SKM-1 treated with dmso at 0.1 percent for 144 hours (cell line): ENCODE measurements at regions not wholly inside any gene's neighbourhood (a gene's known extent, or its start where the extent isn't known, plus 50 kb on each side); places are given as distances from the start of the nearest gene placed in this dataset.
"Not testable (repeated sequence)": the region's sequence is repeated elsewhere in the genome, so short reads cannot be mapped to it uniquely, and the experiment has no call there.

Experiments
- DNase-seq: peaks from one replicate; lab custom pipeline; 2025; ENCODE audit not compliant: unreplicated experiment; lab: John Stamatoyannopoulos, UW

DNA sequence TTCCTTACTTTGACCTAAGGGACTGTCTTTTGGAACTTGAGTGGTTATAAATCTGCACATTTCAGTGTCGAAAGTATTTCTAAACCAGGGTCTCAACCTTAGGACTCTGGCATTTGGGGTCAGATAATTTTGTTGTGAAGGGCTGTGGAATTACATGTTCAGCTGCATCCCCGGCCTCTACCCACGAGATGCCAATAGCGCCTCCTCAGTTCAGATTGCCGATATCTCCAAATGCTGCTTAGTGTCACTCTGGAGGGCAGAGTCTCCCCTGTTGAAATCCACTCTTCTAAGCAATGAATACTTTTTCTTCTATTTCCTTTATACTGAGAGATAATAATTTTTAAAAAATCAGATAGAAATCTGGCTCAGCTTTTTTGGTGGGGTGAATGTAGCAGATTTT lies 379.4 kb upstream of the RGS6 start:
- DNase-seq, result no peak

- DNase-seq, result no peak
Observed at GRCh38 chr14:71553779-71554178, 378.4 kb upstream of the RGS6 start.

DNA sequence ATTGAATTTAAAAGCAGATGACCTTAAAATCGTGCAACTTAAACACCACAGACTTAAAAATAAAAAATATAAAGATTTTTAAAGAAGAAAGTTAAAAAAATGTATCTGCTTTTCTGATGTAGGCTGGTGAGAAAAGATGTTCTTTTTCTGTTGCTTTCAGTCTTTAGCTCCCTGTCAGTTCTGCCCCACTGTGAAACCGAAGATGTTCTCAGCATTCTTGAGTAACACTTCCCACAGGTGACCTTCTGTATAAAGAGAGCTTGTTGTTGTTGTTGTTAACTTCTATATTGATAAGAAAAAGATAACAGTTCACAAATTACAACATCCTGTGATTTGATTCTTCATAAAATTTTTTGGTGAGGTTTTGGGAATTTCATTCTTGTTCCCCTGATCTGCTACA lies 377.9 kb upstream of the RGS6 start:
- DNase-seq, result no peak

- DNase-seq, result no peak
Observed at GRCh38 chr14:71554959-71555612, 377.1 kb upstream of the RGS6 start.

GRCh38 chr14:71555654-71556559 lies 376.3 kb upstream of the RGS6 start:
- no peak for DNase-seq

GRCh38 chr14:71556730-71557129 lies 375.5 kb upstream of the RGS6 start:
- no peak for DNase-seq

DNA sequence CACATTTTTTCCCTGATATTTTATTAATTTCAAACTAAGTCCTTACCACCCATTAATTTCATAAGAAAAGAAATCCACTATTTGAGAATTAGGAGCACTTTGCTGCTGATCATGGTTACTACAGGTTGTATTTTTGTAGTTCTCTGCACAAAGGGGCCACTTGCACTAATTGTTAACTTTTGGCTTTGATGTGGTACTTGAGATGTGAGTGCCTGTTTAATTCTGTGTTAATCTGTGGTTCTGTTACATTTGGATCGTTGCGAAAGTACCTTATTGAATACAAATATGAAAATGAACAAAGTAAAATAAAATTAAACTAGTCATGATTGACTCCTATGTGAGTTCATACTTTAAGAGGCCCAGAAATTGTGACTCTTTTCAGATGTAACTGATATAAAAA lies 374.9 kb upstream of the RGS6 start:
- DNase-seq, result no peak

DNA sequence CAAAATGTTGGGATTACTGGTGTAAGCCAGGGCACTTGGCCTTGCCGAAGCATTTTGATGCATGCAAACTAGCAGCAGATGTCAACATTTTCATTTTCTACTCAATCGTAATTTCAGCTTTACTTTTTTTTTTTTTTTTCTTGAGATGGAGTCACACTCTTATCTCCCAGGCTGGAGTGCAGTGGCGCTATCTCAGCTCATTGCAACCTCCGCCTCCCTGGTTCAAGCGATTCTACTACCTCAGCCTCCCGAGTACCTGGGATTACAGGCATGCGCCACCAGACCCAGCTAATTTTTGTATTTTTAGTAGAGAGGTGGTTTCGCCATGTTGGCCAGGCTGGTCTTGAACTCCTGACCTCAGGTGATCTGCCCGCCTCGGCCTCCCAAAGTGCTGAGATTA lies 373.3 kb upstream of the RGS6 start:
- DNase-seq, result not testable (repeated sequence)

GRCh38 chr14:71560751-71561150 lies 371.5 kb upstream of the RGS6 start:
- DNase-seq, result no peak

DNA sequence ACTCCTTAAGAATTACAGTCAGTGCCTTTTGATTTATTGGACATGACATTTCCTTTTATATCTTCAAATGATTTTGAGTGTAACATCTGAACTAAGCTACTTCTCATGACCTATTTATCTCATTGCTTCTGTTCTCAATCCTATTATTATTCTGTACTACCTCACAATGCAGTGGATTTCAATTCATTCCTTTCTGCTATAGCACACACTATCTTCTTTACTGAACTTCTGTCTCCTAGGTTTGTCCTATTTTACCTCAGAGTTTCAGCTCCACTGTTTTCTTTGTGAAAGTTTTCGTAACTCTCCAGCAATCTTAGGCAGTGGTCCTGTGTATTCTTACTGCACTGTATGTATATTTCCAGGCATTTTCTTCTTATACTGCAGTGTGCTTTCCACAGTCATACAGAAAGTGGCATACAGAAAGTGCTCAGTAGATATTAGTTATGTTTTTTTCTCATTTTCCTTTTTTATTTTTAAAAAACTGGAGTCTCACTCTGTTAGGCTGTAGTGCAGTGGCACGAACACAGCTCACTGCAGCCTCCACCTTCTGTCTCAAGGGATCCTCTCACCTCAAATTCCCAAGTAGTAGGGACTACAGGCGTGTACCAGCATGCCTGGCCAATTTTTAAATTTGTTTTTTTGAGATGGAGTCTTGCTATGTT lies 368.6 kb upstream of the RGS6 start:
- DNase-seq, result no peak

- no peak for DNase-seq
Observed at GRCh38 chr14:71566276-71566675, 366.0 kb upstream of the RGS6 start.

DNA sequence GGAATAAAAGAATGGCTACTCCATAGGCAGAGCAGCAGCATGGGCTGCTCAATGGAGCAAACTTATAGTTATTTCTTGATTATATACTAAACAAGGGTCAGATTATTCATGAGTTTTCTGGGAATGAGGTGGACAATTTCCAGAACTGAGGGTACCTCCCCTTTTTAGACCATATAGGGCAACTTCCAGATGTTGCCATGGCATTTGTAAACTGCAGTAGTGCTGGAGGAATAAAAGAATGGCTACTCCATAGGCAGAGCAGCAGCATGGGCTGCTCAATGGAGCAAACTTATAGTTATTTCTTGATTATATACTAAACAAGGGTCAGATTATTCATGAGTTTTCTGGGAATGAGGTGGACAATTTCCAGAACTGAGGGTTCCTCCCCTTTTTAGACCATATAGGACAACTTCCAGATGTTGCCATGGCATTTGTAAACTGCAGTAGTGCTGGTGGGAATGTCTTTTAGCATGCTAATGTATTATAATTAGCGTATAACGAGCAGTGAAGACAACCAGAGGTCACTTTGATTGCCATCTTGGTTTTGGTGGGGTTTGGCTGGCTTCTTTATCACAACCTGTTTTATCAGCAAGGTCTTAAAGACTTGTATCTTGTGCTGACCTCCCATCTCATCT lies 364.6 kb upstream of the RGS6 start:
- DNase-seq, result not testable (repeated sequence)

- DNase-seq, result no peak
Observed at GRCh38 chr14:71574976-71575375, 357.3 kb upstream of the RGS6 start.

GRCh38 chr14:71576472-71576871 lies 355.8 kb upstream of the RGS6 start:
- no peak for DNase-seq

GRCh38 chr14:71579331-71579730 lies 352.9 kb upstream of the RGS6 start:
- DNase-seq, result no peak

- no peak for DNase-seq
Observed at GRCh38 chr14:71582705-71583104, 349.5 kb upstream of the RGS6 start.

GRCh38 chr14:71583194-71583593 lies 349.0 kb upstream of the RGS6 start:
- DNase-seq, result peak; percentile 9

- DNase-seq, result no peak
Observed at GRCh38 chr14:71583705-71584104, 348.5 kb upstream of the RGS6 start.

- DNase-seq, result no peak
Observed at GRCh38 chr14:71585361-71585760, 346.9 kb upstream of the RGS6 start.

- DNase-seq, result no peak
Observed at GRCh38 chr14:71586131-71586897, 345.9 kb upstream of the RGS6 start.

- no peak for DNase-seq
Observed at GRCh38 chr14:71588028-71588427, 344.2 kb upstream of the RGS6 start.
